GM12865 (cell line): ENCODE measurements at regions not wholly inside any gene's neighbourhood (a gene's known extent, or its start where the extent isn't known, plus 50 kb on each side); places are given as distances from the start of the nearest gene placed in this dataset.

Source experiments
- DNase-seq: peaks from one replicate; pipeline ENCODE4 v3.0.0; 2010; ENCODE audit warnings: low read depth
- H3K4me3 ChIP-seq: 2 replicates; pipeline ENCODE4 v1.5.1; 2011; ENCODE audit warnings: mild to moderate bottlenecking, low read depth, low read length, control low read depth
- TF ChIP-seq, protein P1 (sequence below): IDR thresholded peaks from 2 replicates; pipeline ENCODE4 v1.5.1; 2011; ENCODE audit warnings: low read length, control low read depth, low read depth, inconsistent platforms; ENCODE audit not compliant: insufficient read depth; ENCODE audit errors: missing control alignments

DNA sequence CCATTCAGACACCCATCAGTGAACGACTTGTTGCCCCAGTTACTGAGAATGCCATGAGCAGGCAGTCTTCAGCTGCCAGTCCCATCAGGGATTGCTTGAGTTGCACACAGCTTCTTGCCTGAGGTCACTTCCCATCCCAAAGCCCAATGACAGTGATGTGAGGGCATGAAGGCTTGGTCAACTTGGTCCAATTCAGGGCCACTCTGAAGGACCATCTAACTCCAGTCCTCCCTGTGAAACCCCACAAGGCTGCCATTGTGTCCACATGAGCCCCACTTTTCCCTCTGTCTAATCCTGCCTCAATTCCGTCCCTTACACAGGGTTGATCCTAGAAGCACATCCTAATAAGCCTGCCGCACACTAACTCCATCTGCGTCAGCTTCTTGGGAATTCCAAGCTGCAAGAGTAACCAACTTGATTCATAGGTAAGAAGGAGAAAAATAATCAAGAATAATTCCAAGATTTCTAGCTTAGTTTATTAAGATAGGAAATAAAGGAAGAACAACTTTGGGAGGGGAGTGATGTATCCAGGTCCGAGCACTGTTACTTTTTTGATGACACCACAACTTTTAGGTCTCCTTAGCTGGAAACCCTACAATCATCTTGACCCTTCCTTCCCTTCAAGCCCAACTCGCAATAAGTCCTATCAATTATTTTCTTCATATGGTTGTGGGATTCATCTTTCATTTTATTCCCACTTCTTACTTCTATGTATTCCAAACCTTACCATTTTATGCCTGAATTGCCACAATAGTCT, 110.9 kb downstream of the LRRC30 start:
- no peak for DNase-seq
- H3K4me3 ChIP-seq, result no peak overlapping the region
- TF ChIP-seq, protein P1, sequence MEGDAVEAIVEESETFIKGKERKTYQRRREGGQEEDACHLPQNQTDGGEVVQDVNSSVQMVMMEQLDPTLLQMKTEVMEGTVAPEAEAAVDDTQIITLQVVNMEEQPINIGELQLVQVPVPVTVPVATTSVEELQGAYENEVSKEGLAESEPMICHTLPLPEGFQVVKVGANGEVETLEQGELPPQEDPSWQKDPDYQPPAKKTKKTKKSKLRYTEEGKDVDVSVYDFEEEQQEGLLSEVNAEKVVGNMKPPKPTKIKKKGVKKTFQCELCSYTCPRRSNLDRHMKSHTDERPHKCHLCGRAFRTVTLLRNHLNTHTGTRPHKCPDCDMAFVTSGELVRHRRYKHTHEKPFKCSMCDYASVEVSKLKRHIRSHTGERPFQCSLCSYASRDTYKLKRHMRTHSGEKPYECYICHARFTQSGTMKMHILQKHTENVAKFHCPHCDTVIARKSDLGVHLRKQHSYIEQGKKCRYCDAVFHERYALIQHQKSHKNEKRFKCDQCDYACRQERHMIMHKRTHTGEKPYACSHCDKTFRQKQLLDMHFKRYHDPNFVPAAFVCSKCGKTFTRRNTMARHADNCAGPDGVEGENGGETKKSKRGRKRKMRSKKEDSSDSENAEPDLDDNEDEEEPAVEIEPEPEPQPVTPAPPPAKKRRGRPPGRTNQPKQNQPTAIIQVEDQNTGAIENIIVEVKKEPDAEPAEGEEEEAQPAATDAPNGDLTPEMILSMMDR, result no peak

DNA sequence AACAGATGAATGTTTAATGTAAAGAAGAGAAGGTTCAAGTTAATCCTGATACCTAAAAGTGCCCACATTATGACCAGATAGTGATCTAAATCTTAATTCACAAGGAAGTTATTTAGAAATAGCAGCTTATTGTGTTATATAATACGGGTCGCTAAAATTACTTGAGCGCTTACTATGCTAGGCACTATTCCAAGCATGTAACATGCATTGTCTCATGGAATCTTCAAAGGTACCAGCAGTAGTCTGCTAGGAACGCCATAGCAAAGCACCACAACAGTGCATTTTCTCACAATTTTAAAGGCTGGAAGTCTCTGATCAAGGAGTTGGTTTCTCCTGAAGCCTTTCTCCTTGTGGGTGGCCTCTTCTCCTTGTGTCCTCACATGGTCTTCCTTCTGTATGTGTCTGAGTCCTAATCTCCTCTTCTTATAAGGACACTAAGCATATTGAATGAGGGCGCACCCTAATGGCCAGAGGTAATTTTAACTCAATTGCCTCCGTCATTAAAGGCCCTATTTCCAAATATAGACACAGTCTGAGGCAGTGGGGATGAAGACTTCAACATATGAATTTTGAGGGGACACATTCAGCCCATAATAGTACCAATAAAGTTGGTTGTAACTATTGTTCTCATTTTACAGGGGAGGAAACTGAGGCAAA, 118.4 kb downstream of the LRRC30 start:
- H3K4me3 ChIP-seq, result no peak overlapping the region
- TF ChIP-seq, protein P1, result no peak
- DNase-seq, result no peak

DNA sequence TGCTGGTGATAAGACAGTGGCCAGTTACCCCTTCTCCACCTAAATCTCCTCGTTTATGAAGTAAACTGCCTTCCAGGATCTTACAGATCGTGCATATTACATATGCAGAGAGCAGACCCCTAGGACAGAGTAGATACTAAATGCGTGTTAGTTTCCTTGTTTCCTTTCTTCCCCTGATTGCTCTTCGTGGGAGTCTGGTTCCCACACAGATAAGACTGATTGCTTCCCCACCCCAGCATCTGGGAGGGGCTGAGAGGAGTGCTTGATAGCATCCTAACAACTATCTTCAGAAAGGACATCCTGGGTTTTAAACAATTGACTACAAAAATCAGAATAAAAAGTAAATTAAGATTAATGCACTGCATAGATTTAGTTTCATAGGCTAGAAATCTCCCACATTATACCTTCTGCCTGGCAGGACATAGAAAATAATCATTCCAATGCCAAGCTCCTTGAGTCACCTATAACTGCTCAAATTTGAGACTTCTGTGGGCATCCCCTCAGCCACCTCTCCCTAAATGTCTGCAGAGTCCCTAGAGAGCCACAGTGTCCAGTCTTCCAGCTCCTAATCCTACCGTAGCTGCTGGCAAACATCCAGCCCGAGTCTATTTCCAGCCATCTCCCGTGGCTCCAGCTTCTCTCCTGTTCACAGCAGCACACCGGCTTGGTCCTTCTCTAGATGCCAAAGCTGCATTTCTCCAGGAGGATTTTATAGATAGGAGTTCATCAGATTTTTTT, 128.3 kb downstream of the LRRC30 start:
- H3K4me3 ChIP-seq, result no peak overlapping the region
- DNase-seq, result no peak
- TF ChIP-seq, protein P1, result no peak

DNA sequence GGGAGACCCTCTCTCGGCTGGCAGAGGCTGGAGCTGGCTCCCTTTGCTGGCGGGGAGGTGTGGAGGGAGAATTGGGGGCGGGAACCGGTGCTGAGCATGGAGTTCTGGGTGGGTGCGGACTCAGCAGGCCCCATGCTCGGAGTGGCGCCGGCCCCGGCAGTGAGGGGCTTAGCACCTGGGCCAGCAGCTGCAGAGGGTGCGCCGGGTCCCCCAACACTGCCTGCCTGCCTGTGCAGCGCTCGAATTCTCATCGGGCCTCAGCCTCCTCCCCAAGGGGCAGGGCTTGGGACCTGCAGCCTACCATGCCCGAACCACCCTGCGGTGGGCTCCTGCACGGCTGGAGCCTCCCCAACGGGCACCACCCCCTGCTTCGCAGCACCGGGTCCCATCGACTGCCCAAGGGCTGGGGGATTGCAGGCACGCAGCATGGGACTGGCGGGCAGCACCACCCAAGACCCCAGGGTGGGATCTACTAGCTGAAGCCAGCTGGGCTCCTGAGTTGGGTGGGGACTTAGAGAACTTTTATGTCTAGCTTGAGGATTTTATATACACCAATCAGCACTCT, 129.8 kb downstream of the LRRC30 start:
- H3K4me3 ChIP-seq, result no peak overlapping the region
- no peak for DNase-seq
- TF ChIP-seq, protein P1, result no peak

- H3K4me3 ChIP-seq, result no peak overlapping the region
- TF ChIP-seq, protein P1, result no peak
- no peak for DNase-seq
Measured at GRCh38 chr18:7363338-7363737, 132.4 kb downstream of the LRRC30 start.

GRCh38 chr18:7366597-7366996, 135.7 kb downstream of the LRRC30 start:
- H3K4me3 ChIP-seq, result no peak overlapping the region
- TF ChIP-seq, protein P1, result no peak
- DNase-seq, result no peak
